Stomach (tissue), 4 donors: ENCODE measurements at regions not wholly inside any gene's neighbourhood (a gene's known extent, or its start where the extent isn't known, plus 50 kb on each side); places are given as distances from the start of the nearest gene placed in this dataset.

ENCODE experiments used
- POLR2AphosphoS5 ChIP-seq, 3 donors: sonication (generic); formaldehyde crosslinking; IDR thresholded peaks; one replicate each; pipeline ENCODE4 v1.6.1; 2016; ENCODE audit warnings: antibody characterized with exemption in 3 of 3
- TF ChIP-seq, protein P1 (sequence below), 7 experiments: fragments of 450-650 bp in 4 of 7; fragments of 200-600 bp in 3 of 7; sonication (generic) in 3 of 7; IDR thresholded peaks; one replicate each; pipeline ENCODE4 v1.5.1; 2016 to 2019; ENCODE audit warnings: antibody characterized with exemption in 7 of 7, control low read depth in 2 of 7, mild to moderate bottlenecking in 1 of 7

DNA sequence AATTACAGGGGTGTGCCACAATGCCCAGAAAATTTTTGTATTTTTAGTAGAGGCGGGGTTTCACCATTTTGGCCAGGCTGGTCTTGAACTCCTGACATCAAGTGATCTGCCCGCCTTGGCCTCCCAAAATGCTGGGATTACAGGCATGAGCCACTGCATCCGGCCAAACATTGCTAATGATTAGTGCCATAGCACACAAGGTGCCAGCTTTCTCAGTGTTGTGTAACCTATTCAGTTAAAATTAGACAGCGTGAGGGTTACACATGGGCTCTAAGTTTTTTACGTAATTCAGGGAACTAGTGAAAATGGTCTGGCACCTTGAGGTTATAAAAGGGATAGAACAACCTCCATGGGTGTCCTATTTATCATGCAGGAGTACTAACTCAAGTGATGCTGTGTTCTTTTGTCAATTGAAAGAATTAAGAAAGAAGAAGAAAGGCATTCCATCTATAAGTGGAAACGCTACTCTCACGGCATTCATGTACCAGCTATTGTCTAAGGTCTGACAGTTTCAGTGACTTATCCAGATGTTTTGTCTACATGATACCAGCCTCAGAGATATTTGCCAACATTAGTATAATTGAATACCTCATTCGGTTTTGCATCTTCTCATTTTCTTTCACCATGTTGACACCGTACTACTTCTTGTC lies 84.7 kb downstream of the EOMES start:
- TF ChIP-seq POLR2AphosphoS5 (IDR thresholded peaks at IDR 0.05) = no peak
- TF ChIP-seq, protein P1, sequence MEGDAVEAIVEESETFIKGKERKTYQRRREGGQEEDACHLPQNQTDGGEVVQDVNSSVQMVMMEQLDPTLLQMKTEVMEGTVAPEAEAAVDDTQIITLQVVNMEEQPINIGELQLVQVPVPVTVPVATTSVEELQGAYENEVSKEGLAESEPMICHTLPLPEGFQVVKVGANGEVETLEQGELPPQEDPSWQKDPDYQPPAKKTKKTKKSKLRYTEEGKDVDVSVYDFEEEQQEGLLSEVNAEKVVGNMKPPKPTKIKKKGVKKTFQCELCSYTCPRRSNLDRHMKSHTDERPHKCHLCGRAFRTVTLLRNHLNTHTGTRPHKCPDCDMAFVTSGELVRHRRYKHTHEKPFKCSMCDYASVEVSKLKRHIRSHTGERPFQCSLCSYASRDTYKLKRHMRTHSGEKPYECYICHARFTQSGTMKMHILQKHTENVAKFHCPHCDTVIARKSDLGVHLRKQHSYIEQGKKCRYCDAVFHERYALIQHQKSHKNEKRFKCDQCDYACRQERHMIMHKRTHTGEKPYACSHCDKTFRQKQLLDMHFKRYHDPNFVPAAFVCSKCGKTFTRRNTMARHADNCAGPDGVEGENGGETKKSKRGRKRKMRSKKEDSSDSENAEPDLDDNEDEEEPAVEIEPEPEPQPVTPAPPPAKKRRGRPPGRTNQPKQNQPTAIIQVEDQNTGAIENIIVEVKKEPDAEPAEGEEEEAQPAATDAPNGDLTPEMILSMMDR (IDR thresholded peaks at IDR 0.05) = no peak
